HT-29 (cell line): ENCODE measurements at regions not wholly inside any gene's neighbourhood (a gene's known extent, or its start where the extent isn't known, plus 50 kb on each side); places are given as distances from the start of the nearest gene placed in this dataset.

Experiments used
- DNase-seq: peaks from one replicate; pipeline ENCODE4 v3.0.0-alpha.2; 2015; ENCODE audit warnings: low spot score

DNA sequence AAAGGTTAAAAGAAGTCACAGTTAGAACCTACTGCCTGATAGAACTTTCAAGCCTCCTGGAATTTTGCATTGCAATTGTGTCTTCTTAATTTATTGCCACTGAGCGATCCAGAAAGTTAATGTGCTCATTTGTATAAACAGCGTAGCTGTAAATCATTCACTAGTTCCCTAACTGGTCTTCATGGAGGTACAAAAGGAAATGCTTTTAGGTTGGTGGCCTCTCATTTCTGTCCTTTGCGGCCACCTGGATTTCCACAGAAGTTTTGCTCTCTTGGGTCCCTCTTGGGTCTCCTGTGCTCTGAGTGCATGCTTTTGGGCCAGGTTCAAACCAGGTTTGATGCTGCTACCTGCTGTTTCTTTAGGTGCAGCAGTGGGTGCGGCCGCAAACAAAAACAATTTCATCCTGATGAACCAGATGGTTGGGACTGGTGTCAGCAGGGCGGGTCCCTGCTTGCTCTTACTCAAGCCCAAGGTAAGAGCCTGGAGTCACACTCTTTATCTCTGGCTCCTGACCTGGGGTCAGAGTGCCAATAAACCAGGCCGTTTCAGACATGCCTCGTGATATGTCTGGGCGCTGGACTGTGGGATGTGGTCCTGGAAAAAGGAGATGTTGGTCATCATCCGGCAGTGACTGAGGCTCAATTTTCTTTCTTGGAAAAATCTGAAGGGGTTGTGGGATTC lies 270.1 kb downstream of the PTTG2 start:
- DNase-seq, result peak; percentile 90

DNA sequence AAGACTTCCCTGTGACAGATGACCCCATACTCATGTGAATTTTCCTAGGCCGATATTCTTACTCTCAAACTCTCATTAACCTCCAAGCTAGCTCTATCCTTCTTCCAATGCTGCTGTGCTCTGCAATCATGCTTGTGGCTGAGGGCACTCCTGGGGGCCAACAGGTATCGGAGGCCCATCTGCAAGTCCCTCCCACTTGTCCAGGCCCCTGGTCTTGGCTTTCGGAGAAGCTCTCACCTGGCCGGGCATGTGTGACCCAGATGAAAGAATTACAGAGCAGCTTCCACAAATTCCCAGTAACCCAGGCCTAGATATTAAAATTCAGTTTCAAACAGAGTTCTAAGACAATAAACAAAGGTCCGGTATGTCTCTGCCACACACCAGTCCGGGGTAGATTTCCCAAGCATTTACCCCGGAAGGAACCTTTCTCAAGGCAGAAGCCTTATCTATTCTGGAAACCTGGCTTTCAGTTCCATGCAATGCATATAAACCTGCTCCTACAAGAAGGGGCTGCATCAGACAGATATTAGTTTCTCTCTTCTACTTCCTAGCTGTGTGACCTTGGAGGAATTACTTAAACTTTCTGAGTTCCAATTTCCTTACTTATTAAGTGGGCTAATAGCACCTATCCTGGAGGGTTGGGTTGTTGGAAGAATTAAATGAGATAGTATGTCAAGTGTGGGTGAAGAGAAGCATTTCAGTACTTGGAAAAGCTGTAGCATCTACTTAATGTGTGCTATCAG lies 270.8 kb downstream of the PTTG2 start:
- peak; percentile 14 for DNase-seq

DNA sequence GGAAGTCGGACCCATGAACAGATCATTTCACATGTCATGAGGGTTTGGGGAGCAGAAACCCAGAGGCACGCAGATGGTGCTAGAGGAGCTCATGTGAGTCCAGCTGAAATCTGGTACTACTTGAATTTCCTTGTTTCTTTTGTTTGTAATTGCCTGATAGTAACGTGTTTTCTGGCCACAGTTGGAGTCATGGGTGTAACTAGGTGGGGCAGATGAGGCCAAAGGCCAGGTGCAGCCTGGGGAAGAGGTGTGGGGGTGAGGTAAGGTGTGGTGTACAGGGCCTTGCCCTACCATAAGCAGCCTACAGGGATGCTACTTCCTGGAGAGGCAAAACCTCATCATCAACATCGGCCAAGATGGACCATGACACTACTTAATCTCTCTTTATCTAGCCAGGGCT lies 271.4 kb downstream of the PTTG2 start:
- DNase-seq, result peak; percentile 44

DNA sequence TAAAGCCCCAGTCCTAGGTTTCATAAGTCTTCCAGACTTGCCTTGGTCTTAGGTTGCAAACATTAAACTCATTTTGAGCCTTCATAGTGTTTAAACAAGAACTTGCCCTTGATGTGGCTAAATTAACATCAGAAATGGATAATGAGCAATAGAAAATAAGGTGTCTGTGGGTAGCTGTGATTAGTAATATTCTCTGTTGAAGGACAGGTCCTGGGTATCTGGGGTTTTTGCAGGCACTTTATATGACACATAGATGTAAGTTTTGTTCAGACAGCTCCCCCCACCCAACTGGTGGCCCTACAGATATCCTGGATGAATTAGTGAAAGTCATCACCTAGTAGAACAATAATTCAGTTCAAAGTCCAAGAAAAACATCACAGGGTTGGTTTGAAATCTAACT lies 272.5 kb downstream of the PTTG2 start:
- DNase-seq, result no peak

DNA sequence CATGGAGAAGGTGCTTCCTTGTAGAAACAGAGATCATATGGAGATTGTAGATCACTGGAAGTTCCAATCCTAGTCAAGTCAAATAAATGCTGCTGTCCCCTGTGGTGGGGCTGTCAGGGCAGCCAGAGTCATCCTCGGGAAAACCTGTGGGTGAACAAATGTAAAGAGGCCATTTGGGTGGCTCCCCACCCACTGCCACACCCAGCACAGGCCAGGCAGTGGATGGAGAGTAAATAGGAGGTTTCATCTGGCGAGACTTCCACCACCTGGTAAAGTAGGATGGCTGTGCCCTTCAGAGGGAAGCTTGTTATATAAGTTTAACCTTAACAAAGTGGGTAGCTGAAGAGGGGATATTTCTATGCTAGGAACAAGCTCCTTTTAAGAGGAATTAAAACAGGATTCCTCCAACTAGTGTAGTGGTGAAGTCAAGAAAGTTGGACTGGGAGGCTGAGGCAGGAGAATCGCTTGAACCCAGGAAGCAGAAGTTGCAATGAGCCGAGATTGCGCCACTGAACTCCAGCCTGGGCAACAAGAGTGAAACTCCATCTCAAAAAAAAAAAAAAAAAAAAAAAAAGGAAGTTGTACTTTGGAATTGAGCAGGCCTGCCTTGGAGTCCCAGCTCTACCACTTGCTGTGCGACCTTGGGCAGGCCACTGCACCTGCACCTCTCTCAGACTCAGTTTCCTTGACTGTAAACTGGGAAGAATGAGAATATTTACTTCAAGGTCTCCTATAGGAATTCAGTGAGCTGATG lies 273.7 kb downstream of the PTTG2 start:
- DNase-seq, result no peak

DNA sequence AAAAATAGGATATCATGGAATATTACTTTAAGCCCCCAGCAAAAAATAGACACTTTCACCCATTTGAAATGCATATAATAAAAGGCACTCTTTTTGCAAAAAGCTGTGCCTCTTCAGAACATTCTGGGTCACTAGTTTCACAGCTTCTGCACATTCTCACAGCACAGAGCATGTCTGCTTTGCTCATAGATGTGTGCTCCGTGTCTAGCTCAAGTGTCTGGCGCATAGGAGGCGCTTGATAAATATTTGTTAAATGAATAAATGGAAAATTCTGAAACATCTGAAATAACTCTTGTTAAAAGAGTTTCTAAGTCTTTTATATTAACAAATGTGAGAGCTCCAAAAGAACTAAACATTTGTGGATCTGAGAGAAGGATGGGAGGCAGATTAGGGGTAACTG lies 275.2 kb downstream of the PTTG2 start:
- DNase-seq, result no peak

DNA sequence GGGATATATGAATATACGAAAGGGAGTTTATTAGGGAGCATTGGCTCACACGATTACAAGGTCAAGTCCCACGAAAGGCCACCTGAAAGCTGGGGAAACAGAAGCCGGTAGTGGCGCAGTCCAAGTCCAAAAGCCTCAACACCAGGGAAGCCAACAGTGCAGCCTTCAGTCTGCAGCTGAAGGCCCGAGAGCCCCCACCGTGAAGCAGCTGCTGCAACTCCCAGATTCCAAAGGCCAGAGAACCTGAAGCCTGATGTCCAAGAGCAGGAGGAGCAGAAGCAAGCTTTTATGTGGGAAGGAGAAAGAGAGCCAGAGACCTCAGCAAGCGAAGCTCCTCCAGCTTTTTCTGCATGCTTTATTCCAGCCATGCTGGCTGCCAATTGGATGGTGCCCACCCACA lies 275.8 kb downstream of the PTTG2 start:
- DNase-seq, result no peak

DNA sequence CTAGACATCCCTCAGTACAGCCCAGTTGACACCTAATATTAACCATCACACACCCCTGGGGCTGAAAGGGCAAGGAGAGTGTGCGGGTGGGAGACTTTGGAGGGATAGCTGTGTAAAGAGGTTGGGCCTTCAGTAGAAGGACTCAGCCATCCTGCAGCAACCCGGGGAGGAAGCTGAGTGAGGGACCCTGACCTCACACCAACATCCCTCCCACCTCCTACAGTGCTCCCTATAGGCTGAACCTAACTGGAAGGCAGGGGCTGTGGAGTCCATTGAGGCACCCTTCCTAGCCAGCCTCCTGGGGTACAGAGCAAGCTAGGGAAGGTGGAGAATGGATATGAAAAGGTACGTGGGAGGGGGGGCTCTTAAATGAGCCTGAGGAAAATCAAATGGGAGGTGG lies 276.3 kb downstream of the PTTG2 start:
- DNase-seq, result no peak

DNA sequence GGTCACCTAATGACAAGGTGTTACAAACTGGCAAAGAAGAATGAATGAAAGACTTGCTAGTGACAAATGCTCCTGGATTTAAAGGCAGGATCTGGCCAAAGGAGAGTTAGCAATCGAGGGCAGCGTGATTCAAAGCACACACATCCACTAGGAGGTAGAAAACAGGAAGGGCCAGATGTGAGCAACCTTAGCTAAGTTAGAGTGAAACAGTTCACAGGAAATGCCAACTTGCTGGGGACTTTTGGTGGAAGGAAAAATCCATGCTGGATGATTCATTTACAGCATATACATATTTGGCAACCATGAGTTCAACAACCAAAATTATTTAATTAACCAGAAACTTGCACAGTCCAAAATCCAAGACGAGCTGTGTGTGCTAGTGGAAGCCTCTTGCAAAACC lies 276.9 kb downstream of the PTTG2 start:
- peak; percentile 40 for DNase-seq

DNA sequence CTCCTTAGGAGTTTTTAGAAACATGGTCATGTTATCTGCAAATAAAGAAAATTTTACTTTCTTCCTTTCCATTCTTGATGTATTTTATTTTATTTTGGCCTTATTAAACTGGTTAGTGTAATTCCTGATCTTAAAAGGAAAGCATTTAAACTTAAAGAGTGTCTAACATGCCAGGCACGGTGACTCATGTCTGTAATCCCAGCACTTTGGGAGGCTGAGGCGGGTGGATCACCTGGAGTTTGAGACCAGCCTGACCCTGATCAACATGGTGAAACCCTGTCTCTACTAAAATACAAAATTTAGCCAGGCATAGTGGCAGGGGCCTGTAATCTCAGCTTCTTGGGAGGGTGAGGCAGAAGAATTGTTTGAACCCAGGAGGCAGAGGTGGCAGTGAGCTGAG lies 281.3 kb downstream of the PTTG2 start:
- DNase-seq, result peak; percentile 24

DNA sequence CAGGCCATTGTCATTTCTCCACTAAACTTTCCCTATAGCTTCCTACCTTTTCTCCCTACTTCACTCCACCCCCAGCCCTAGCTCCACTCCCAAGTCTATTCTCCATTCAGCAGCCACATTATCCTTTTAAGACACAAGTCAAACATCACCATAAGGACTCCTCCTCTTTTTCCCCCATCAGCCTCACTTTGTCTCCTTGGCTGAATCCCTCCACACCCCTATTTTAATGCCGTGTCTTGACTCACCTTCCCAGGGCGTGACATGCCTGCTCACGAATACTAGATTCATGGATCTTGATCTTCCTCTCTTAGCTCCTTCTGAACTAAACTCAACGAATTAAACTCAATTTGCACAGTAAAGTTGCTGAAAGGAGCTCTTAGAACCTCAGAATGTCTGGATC lies 281.9 kb downstream of the PTTG2 start:
- DNase-seq, result no peak

DNA sequence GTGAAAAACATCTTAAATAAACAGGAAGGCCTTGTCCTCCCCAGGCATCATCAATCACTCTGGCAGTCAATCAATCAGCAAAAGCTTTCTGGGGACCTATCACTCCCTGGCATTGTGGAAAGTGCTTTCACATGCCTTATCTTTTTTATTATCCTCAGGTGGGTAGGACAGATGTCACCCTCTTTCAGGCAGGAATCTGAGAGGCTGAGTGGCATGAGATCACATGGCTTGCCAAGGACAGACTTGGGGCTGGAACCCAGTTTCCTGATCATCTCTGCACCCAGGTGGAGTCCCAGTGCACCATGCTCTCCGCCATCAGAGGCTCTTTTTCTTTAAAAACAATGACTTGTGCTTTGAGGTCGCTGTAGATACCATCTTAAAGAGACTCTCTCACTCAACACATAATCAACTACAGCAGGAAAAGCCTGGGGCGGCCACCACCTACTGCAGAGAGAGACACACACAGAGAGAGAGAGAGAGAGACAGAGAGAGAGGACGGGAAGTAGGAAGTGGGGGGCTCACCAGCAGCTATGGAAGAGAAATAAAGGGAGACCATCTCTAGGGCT lies 282.7 kb downstream of the PTTG2 start:
- DNase-seq, result peak; percentile 81

DNA sequence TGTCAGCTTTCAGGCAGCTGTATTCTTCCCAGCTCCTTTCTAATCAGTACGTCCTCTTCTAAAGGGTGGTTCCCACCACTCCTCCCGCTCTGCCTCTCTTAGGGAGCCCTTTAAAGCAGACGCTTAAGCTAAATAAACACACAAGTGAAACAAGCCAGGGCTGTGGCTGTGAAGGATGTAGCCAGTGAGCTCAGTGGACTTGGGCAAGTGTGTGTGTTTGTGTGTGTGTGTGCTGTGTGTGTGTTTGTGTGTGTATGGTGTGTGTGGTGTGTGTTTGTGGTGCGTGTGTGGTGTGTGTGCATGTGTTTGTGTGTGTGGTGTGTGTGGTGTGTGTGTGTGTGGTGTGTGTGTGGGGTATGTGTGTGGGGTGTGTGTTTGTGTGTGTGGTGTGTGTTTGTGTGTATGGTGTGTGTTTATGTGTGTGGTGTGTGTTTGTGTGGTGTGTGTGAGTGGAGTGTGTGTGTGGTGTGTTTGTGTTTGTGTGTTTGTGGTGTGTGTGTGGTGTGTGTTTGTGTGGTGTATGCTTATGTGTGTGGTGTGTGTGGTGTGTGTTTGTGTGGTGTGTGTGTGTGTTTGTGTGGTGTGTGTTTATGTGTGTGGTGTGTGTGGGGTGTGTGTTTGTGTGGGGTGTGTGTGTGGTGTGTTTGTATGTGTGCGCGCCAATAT lies 283.3 kb downstream of the PTTG2 start:
- DNase-seq, result no peak

DNA sequence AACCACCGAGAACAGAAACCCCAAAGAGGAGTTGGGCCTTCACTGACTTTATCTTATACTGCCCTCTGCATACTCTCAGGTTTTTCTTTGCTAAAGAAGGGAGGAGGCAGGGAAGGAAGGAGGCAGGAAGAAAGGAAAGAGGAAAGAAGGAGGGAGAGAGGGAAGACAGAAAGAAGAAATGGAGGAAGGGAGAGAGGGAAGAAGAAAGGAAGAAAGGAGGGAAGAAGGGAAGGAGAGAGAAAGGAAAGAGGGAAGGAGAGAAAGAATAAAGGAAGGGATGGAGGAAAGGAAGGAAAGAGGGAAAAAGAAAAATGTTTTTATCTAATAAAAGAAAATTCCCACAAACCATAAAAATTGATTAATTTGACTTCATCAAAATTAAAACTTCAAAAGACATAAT lies 294.6 kb downstream of the PTTG2 start:
- DNase-seq, result no peak

DNA sequence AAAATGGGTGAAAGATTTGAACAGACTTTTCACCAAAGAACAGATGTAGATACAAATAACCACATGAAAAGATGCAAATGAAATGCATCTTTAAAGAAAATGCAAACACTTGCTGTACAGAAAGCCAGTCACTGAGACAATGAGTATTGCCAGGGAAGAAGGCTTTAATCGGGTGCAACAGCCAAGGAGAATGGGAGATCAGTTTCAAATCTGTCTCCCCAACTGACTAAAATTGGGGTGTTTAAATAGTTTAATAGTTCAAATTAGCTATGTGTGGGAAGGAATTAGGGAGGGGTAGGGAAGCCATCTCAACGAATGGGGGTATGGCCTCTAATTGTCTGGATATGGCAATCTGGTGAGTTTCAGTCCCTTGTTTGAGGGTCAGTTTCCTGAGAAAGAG lies 295.4 kb downstream of the PTTG2 start:
- no peak for DNase-seq

DNA sequence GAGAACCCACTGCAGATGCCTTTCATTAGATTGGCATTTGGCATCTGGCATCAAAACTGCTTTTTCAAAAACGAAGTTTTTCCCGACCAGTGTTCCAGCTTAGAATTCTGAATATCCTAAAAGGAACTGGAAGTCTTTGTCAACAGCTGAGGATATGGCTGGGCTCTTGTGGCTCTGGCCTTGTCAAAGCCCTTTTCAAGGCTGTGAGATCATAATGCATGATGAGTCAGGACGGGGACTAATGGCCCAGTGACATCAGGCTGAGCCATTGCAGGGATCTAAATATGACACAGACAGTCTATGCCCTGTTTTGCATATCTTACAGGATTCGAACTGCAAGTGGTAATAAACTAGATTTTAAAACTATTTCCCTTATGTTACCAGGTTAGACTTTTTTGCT lies 306.4 kb downstream of the PTTG2 start:
- DNase-seq, result no peak

DNA sequence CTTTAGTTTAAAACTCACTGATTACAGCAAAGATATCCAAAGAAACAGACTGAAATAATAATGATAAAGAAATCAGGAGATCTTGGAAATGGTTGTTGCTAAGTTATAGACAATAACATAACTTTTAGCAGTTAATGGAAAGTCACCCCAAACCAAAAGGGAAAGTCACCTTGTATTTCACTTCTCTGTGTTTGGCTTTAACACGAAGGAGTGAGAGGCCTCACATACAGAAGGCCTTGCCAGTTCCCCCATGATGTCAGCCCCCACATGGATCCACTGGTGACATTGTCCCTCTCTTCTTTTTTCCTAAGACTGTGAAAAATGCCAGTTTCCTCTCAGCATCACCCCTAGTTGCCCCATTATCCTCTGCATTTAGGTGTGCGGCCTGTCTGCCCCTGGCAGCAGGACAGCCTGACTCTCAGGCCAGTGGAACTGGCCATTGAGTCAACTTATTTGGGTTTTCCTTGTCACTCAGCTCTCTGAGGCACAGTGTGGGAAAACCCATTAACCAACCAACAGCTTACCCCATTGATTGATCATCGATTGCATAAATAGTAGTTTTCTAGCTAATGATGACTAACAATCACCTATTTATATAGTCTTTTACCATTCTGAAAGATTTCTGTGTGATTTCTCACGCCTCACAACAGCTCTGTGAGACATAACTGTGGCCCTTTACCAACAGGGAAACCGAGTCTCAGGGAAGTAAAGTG lies 308.1 kb downstream of the PTTG2 start:
- no peak for DNase-seq

DNA sequence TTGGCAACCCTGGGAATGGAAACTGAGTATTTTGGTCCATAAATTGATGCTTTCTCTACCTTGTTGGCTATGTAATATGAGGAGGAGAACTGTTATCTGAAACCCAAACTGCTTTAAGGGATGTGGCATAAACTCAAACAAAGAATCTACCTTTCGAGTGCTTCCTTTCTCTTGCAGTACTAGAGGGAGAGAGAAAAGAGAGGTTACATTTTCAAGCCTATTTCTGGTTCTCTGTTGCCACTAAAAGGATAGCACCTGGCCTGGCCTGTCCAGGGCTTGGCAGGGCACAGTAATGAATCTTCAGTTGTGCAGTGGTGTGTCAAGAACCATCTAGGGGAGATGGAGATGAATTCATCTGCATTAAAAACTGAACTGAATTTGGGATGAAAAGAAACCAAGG lies 308.6 kb downstream of the PTTG2 start:
- no peak for DNase-seq

DNA sequence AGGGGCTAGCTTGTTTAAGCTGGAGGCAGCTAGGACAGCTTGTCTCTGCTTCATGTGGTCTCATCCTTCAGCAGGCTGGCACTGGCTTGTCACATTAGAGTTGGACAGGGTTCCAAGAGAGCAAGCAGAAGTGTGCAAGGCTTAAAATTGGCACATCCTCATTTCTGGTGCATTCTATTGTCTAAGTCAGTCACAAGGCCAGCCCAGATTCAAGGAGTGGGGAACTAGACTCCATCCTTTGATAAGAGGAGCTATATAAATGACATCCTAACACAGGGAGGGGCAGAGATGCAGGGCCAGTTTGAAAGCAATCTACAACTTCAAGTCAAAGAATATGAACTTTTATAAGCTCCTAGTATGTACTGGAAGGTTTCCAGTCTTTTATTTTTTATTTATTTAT lies 313.2 kb downstream of the PTTG2 start:
- no peak for DNase-seq

DNA sequence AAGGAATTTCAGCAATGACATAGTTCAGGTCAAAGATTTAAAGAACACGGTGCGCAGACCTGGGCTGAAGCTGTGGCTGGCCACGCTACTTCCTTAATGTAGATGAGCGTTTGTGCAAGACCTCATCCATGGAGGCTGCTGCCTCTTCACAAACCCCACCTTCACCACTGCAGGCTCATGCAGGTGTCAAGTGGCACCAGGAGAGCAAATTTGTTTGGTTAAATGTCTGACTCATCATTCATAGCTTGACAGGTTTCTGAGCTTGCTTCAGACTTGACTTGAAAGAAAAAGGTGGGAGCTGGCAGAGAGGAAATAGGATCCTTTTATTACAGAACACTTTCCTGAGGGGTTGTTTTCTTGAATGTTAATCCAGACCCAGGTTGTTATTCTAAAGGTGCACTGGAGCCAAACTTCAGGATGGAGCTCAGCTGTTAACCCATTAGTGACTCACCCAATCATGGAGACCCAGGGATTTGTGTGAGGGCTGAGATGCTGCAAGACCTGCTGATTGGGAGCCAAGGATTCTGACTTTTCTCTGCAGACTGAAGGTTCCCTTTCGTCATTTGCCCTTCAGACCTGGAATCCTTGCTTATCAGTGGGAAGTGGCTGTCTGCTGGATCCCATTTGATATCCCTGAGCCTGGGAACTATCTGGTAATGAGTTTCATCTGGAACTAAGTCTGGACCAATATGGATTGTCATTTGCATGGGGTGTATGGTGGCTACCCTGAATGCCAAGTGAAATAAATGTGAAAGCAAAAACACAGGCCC lies 315.3 kb downstream of the PTTG2 start:
- DNase-seq, result peak; percentile 76
